H9 (cell line): ENCODE measurements at regions not wholly inside any gene's neighbourhood (a gene's known extent, or its start where the extent isn't known, plus 50 kb on each side); places are given as distances from the start of the nearest gene placed in this dataset.

Experiments used
- DNase-seq: peaks from one replicate; pipeline ENCODE4 v3.0.0-alpha.2; 2017
- H2AFZ ChIP-seq: one replicate; pipeline ENCODE4 v1.6.1; 2013; ENCODE audit warnings: mild to moderate bottlenecking, low read length, control low read depth, moderate library complexity
- H2AK5ac ChIP-seq: 2 replicates; pipeline ENCODE4 v1.6.1; 2013; ENCODE audit warnings: low read length, control low read depth, mixed read lengths; ENCODE audit not compliant: insufficient read length
- H2BK120ac ChIP-seq: one replicate; pipeline ENCODE4 v1.6.1; 2013; ENCODE audit warnings: low read depth, mild to moderate bottlenecking, low read length, control low read depth, inconsistent platforms; ENCODE audit not compliant: poor library complexity, severe bottlenecking
- H2BK12ac ChIP-seq: 2 replicates; pipeline ENCODE4 v1.6.1; 2013; ENCODE audit warnings: low read length, control low read depth, mixed read lengths, low read depth; ENCODE audit not compliant: insufficient read length
- H2BK15ac ChIP-seq: 2 replicates; pipeline ENCODE4 v1.6.1; 2013; ENCODE audit warnings: low read depth, low read length, control low read depth
- H2BK20ac ChIP-seq: one replicate; pipeline ENCODE4 v1.6.1; 2013; ENCODE audit warnings: low read depth, mild to moderate bottlenecking, low read length, control low read depth, inconsistent platforms; ENCODE audit not compliant: poor library complexity, severe bottlenecking
- H2BK5ac ChIP-seq: 2 replicates; pipeline ENCODE4 v1.6.1; 2013; ENCODE audit warnings: low read length, control low read depth, mixed read lengths; ENCODE audit not compliant: insufficient read length
- H3K14ac ChIP-seq: 2 replicates; pipeline ENCODE4 v1.6.1; 2013; ENCODE audit warnings: low read length, control low read depth; ENCODE audit not compliant: insufficient read depth
- H3K18ac ChIP-seq: 2 replicates; pipeline ENCODE4 v1.6.1; 2013; ENCODE audit warnings: low read depth, mild to moderate bottlenecking, mixed read lengths, low read length, control low read depth; ENCODE audit not compliant: insufficient read length
- H3K23ac ChIP-seq: 2 replicates; pipeline ENCODE4 v1.6.1; 2013; ENCODE audit warnings: low read length, control low read depth, mixed read lengths, low read depth; ENCODE audit not compliant: insufficient read length
- H3K23me2 ChIP-seq: 2 replicates; pipeline ENCODE4 v1.6.1; 2013; ENCODE audit warnings: low read depth, mild to moderate bottlenecking, mixed read lengths, low read length, control low read depth; ENCODE audit not compliant: insufficient read length, poor library complexity, severe bottlenecking
- H3K27ac ChIP-seq: 2 replicates; pipeline ENCODE4 v1.5.1; 2013; ENCODE audit warnings: low read length, control low read depth, mixed read lengths, low read depth; ENCODE audit not compliant: insufficient read length
- H3K27me3 ChIP-seq: 2 replicates; pipeline ENCODE4 v1.6.1; 2013; ENCODE audit warnings: low read length, control low read depth, inconsistent platforms; ENCODE audit not compliant: insufficient read depth
- H3K4ac ChIP-seq: 2 replicates; pipeline ENCODE4 v1.6.1; 2013; ENCODE audit warnings: low read depth, mild to moderate bottlenecking, control low read depth, inconsistent platforms, low read length, moderate library complexity
- H3K4me1 ChIP-seq: 2 replicates; pipeline ENCODE4 v1.6.1; 2013; ENCODE audit warnings: low read length, control low read depth, inconsistent platforms; ENCODE audit not compliant: insufficient read depth
- H3K4me2 ChIP-seq: 2 replicates; pipeline ENCODE4 v1.6.1; 2013; ENCODE audit warnings: low read length, control low read depth, mixed read lengths; ENCODE audit not compliant: insufficient read length, insufficient read depth
- H3K56ac ChIP-seq: 2 replicates; pipeline ENCODE4 v1.6.1; 2013; ENCODE audit warnings: low read depth, mild to moderate bottlenecking, mixed read lengths, low read length, control low read depth; ENCODE audit not compliant: insufficient read length
- H3K79me1 ChIP-seq: 2 replicates; pipeline ENCODE4 v1.6.1; 2013; ENCODE audit warnings: low read depth, mild to moderate bottlenecking, moderate library complexity, low read length, control low read depth, inconsistent platforms; ENCODE audit not compliant: insufficient read depth, poor library complexity, severe bottlenecking
- H3K79me2 ChIP-seq: 2 replicates; pipeline ENCODE4 v1.6.1; 2013; ENCODE audit warnings: low read length, control low read depth, inconsistent platforms; ENCODE audit not compliant: insufficient read depth
- H3K9ac ChIP-seq: 2 replicates; pipeline ENCODE4 v1.6.1; 2013; ENCODE audit warnings: low read length, control low read depth, mixed read lengths; ENCODE audit not compliant: insufficient read length; ENCODE audit errors: extremely low read depth
- H3K9me3 ChIP-seq: one replicate; pipeline ENCODE4 v1.6.1; 2013; ENCODE audit warnings: low read depth, low read length, inconsistent platforms; ENCODE audit not compliant: control insufficient read depth
- H3T11ph ChIP-seq: one replicate; pipeline ENCODE4 v1.6.1; 2013; ENCODE audit warnings: mild to moderate bottlenecking, low read length, control low read depth, inconsistent platforms
- H4K20me1 ChIP-seq: one replicate; pipeline ENCODE4 v1.6.1; 2013; ENCODE audit not compliant: control insufficient read depth, insufficient read length, insufficient read depth
- H4K5ac ChIP-seq: 2 replicates; pipeline ENCODE4 v1.6.1; 2013; ENCODE audit warnings: low read depth, mild to moderate bottlenecking, mixed read lengths, low read length, control low read depth; ENCODE audit not compliant: insufficient read length
- H4K8ac ChIP-seq: replicated peaks from 2 replicates; pipeline ENCODE4 v1.6.1; 2013; ENCODE audit warnings: low read length, control low read depth, mixed read lengths, low read depth; ENCODE audit not compliant: insufficient read length
- H4K91ac ChIP-seq: 2 replicates; pipeline ENCODE4 v1.6.1; 2013; ENCODE audit warnings: low read depth, mild to moderate bottlenecking, moderate library complexity, mixed read lengths, low read length, control low read depth; ENCODE audit not compliant: insufficient read length
- H3K27ac Mint-ChIP-seq, 3 experiments: 2 replicates in 2 of 3; 3 replicates in 1 of 3; pipeline ENCODE4 v1.8.0; 2020 to 2021; ENCODE audit warnings: mixed read lengths in 3 of 3, mild to moderate bottlenecking in 1 of 3, moderate library complexity in 1 of 3
- H3K27me3 Mint-ChIP-seq: 2 replicates; pipeline ENCODE4 v1.8.0; 2021; ENCODE audit warnings: low read depth, mild to moderate bottlenecking, moderate library complexity, mixed read lengths
- H3K36me3 Mint-ChIP-seq, 3 experiments: 2 replicates in 2 of 3; 3 replicates in 1 of 3; pipeline ENCODE4 v1.8.0; 2020 to 2021; ENCODE audit warnings: low read depth in 3 of 3, mixed read lengths in 3 of 3; ENCODE audit not compliant: insufficient read depth in 1 of 3
- H3K4me1 Mint-ChIP-seq, 2 experiments: 2 replicates each; pipeline ENCODE4 v1.8.0; 2020; ENCODE audit warnings: mixed read lengths in 2 of 2
- H3K4me3 Mint-ChIP-seq, 2 experiments: 2 replicates in 1 of 2; 3 replicates in 1 of 2; pipeline ENCODE4 v1.8.0; 2020 to 2021; ENCODE audit warnings: mild to moderate bottlenecking in 2 of 2, mixed read lengths in 2 of 2, moderate library complexity in 1 of 2
- H3K9me3 Mint-ChIP-seq, 2 experiments: 2 replicates in 1 of 2; 3 replicates in 1 of 2; pipeline ENCODE4 v1.8.0; 2020; ENCODE audit warnings: mild to moderate bottlenecking in 2 of 2, mixed read lengths in 2 of 2, moderate library complexity in 1 of 2
- WGBS: extraction: QIAGEN DNeasy Blood & Tissue Kit; methylation state at CpG from one replicate; pipeline ENCODE4 v1.1.7; 2013; ENCODE audit warnings: missing lambda C conversion rate, low lambda C conversion rate, mixed read lengths; ENCODE audit not compliant: insufficient read length; ENCODE audit errors: extremely low coverage; 5-methylcytosine and 5-hydroxymethylcytosine counted together
- TF ChIP-seq, protein P1 (sequence below): fragments of 200-600 bp; sonication (generic); conservative IDR thresholded peaks from 3 replicates; pipeline ENCODE4 v1.8.0; 2021; ENCODE audit warnings: antibody characterized with exemption, mild to moderate bottlenecking

DNA sequence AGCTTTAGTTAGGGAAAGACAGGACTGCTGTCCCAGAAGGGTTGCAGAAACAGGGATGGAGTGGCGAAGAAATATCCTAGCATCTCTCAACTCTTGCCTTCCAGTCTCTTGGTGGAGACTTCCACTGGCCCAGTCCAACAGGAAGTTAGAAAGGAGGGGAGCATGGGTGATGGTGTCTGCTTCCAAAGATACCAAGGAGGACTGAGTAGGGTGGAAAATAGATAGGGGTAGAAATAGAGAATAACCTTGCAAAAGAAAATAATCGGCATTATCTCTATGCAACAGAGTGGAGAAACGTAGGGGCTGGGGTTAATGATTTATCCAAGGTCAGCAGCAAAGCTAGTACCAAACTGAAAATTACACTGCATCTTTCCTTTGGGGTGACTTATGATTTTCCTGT is 242.3 kb downstream of the PSAT1 start:
- Histone ChIP-seq H3K27ac (no peak overlapping the region), H4K8ac (no peak overlapping the region), H3K4ac (no peak overlapping the region), H2BK12ac (no peak overlapping the region), H3K56ac (no peak overlapping the region), H2AFZ (no peak overlapping the region), H3K4me1 (peaks cover 9% of the 10 kb centered on the region), H2BK20ac (no peak overlapping the region), H3K9ac (no peak overlapping the region), H2BK15ac (no peak overlapping the region), H2AK5ac (no peak overlapping the region), H2BK5ac (no peak overlapping the region), H4K91ac (no peak overlapping the region), H4K5ac (no peak overlapping the region), H3T11ph (no peak overlapping the region), H4K20me1 (no peaks in the 10 kb centered on the region), H3K14ac (no peak overlapping the region), H3K18ac (no peak overlapping the region), H3K9me3 (no peaks in the 10 kb centered on the region), H3K4me2 (no peak overlapping the region), H3K23ac (no peak overlapping the region), H2BK120ac (no peak overlapping the region), H3K79me2 (no peaks in the 10 kb centered on the region), H3K23me2 (no peaks in the 10 kb centered on the region), H3K27me3 (no peaks in the 10 kb centered on the region), H3K79me1 (no peaks in the 10 kb centered on the region)
- Mint-ChIP-seq H3K4me1 (peaks cover 32 to 40% of the 10 kb centered on the region in 2 experiments), H3K36me3 (peaks cover 0 to 3% (median 1%) of the 10 kb centered on the region in 3 experiments; a peak in 3 of 7 replicates), H3K27me3 (no peaks in the 10 kb centered on the region; the same call in 1 of the 2 replicates), H3K4me3 (no peak overlapping the region), H3K9me3 (peaks cover 2 to 3% of the 10 kb centered on the region in 2 experiments; a peak in 2 of 5 replicates), H3K27ac (no peak overlapping the region)
- TF ChIP-seq, protein P1, sequence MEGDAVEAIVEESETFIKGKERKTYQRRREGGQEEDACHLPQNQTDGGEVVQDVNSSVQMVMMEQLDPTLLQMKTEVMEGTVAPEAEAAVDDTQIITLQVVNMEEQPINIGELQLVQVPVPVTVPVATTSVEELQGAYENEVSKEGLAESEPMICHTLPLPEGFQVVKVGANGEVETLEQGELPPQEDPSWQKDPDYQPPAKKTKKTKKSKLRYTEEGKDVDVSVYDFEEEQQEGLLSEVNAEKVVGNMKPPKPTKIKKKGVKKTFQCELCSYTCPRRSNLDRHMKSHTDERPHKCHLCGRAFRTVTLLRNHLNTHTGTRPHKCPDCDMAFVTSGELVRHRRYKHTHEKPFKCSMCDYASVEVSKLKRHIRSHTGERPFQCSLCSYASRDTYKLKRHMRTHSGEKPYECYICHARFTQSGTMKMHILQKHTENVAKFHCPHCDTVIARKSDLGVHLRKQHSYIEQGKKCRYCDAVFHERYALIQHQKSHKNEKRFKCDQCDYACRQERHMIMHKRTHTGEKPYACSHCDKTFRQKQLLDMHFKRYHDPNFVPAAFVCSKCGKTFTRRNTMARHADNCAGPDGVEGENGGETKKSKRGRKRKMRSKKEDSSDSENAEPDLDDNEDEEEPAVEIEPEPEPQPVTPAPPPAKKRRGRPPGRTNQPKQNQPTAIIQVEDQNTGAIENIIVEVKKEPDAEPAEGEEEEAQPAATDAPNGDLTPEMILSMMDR, result no peak
- WGBS, result no CpG with 5 or more reads among the region's 3 CpGs
- no peak for DNase-seq
